GM12878 (cell line): ENCODE measurements at regions not wholly inside any gene's neighbourhood (a gene's known extent, or its start where the extent isn't known, plus 50 kb on each side); places are given as distances from the start of the nearest gene placed in this dataset.

Experiments
- ATAC-seq: fragments of 200-7000 bp; cut with Tn5 transposase; 3 replicates; pipeline ENCODE4 v1.9.1; 2020; ENCODE audit warnings: mild to moderate bottlenecking, moderate library complexity
- BruUV-seq: library from RNA; stranded (reverse); fragments of 400-500 nt; replicated peaks from 2 replicates; lab custom pipeline; 2021; lab: Mats Ljungman, UMichigan
- CTCF ChIA-PET: fragments of 300-600 bp; sonication (Branson Sonifier 250); formaldehyde crosslinking; extraction: SDS; loops from one replicate; lab custom pipeline; 2021; ENCODE audit warnings: inconsistent platforms; lab: Yijun Ruan, JAX
- POLR2A ChIA-PET: fragments of 350-600 bp; formaldehyde crosslinking; extraction: SDS; loops from one replicate; lab custom pipeline; 2021; ENCODE audit warnings: inconsistent platforms; lab: Charles Lee
- RAD21 ChIA-PET: fragments of 300-600 bp; sonication (Branson Sonifier 250); formaldehyde crosslinking; loops from one replicate; lab custom pipeline; 2023; ENCODE audit warnings: antibody characterized with exemption; ENCODE audit not compliant: unreplicated experiment; lab: Charles Lee
- SMC1A ChIA-PET: fragments of 300-600 bp; sonication (Branson Sonifier 250); formaldehyde crosslinking; loops from one replicate; lab custom pipeline; 2023; ENCODE audit not compliant: unreplicated experiment, uncharacterized antibody; lab: Charles Lee
- DNase-seq: peaks from one replicate; pipeline ENCODE4 v3.0.0-alpha.2; 2011; ENCODE audit warnings: low read depth, low spot score
- FAIRE-seq: peaks from 3 replicates; lab custom pipeline; 2011; peaks lifted over from hg19 to GRCh38; lab: Jason Lieb, UNC
- H2AFZ ChIP-seq: 2 replicates; pipeline ENCODE4 v1.6.0; 2011; ENCODE audit warnings: low read depth, low read length, control low read depth; ENCODE audit not compliant: control insufficient read depth
- H3K27ac ChIP-seq: 2 replicates; pipeline ENCODE4 v1.5.1; 2011; ENCODE audit warnings: control low read depth; ENCODE audit not compliant: control insufficient read depth, insufficient read depth
- H3K27me3 ChIP-seq, 2 experiments: replicated peaks in 1 of 2; 2 replicates each; pipeline versions ENCODE4 v1.6.0 to v1.6.1; 2011; ENCODE audit warnings: low read length in 1 of 2; ENCODE audit not compliant: control insufficient read depth in 2 of 2, insufficient read depth in 2 of 2
- H3K36me3 ChIP-seq, 2 experiments: 2 replicates each; pipeline ENCODE4 v1.5.1; 2011; ENCODE audit warnings: low read length in 1 of 2; ENCODE audit not compliant: control insufficient read depth in 2 of 2, insufficient read depth in 2 of 2
- H3K4me1 ChIP-seq: 2 replicates; pipeline ENCODE4 v1.6.1; 2011; ENCODE audit warnings: mild to moderate bottlenecking, low read length, moderate library complexity, mixed read lengths; ENCODE audit not compliant: control insufficient read depth, insufficient read depth
- H3K4me2 ChIP-seq: 2 replicates; pipeline ENCODE4 v1.6.0; 2011; ENCODE audit warnings: control low read depth; ENCODE audit not compliant: control insufficient read depth, insufficient read depth
- H3K4me3 ChIP-seq: fragments of 200-600 bp; sonication (generic); 2 replicates; pipeline ENCODE4 v1.5.1; 2016
- H3K79me2 ChIP-seq: 2 replicates; pipeline ENCODE4 v1.6.0; 2011; ENCODE audit warnings: low read length; ENCODE audit not compliant: control insufficient read depth, insufficient read depth
- H3K9ac ChIP-seq: 2 replicates; pipeline ENCODE4 v1.8.0; 2011; ENCODE audit warnings: low read length, control low read depth, mixed read lengths; ENCODE audit not compliant: control insufficient read depth, insufficient read depth
- H3K9me3 ChIP-seq: replicated peaks from 3 replicates; pipeline ENCODE4 v1.5.1; 2011; ENCODE audit warnings: mild to moderate bottlenecking, low read length; ENCODE audit not compliant: control insufficient read depth, insufficient read depth
- H4K20me1 ChIP-seq: 2 replicates; pipeline ENCODE4 v1.6.0; 2011; ENCODE audit not compliant: control insufficient read depth, insufficient read depth
- EED ChIP-seq: sonication (generic); IDR thresholded peaks from 2 replicates; pipeline ENCODE4 v1.6.1; 2016; ENCODE audit warnings: antibody characterized with exemption, low read depth
- GATAD2B ChIP-seq: fragments of 450-650 bp; conservative IDR thresholded peaks from 2 replicates; pipeline ENCODE4 v1.6.1; 2017; ENCODE audit warnings: low read depth, mild to moderate bottlenecking, moderate library complexity
- HDAC2 ChIP-seq: fragments of 200-600 bp; sonication (generic); IDR thresholded peaks from 2 replicates; pipeline ENCODE4 v1.6.1; 2017
- NR2C2 ChIP-seq: IDR thresholded peaks from 2 replicates; pipeline ENCODE4 v1.6.1; 2011; ENCODE audit warnings: borderline replicate concordance, low read depth; ENCODE audit not compliant: control insufficient read depth, insufficient read length
- POLR2AphosphoS5 ChIP-seq: IDR thresholded peaks from 2 replicates; pipeline ENCODE4 v1.6.1; 2011; ENCODE audit warnings: mild to moderate bottlenecking, low read length, inconsistent platforms
- RELA ChIP-seq: fragments of 450-650 bp; IDR thresholded peaks from 2 replicates; pipeline ENCODE4 v1.8.0; 2014; ENCODE audit warnings: borderline replicate concordance; ENCODE audit not compliant: partially characterized antibody
- SMAD5 ChIP-seq: IDR thresholded peaks from 2 replicates; pipeline ENCODE4 v1.6.1; 2016; ENCODE audit warnings: antibody characterized with exemption, low read depth
- WGBS: methylation state at CpG from one replicate; pipeline ENCODE4 v1.1.6; 2016; ENCODE audit warnings: low lambda C conversion rate; ENCODE audit not compliant: insufficient replicate concordance, insufficient coverage; ENCODE audit errors: missing lambda C conversion rate; 5-methylcytosine and 5-hydroxymethylcytosine counted together
- in situ Hi-C: fragments of 300-500 bp; cut with MboI; formaldehyde crosslinking; loops from 9 replicates; pipeline ENCODE4 v1.14.3; 2018; ENCODE audit warnings: mixed read lengths
- intact Hi-C: fragments of 100-400 bp; cut with micrococcal nuclease; formaldehyde crosslinking; loops from one replicate; pipeline ENCODE4 v1.14.2; 2022; ENCODE audit not compliant: unreplicated experiment
- TF ChIP-seq, protein P1 (sequence below): fragments of 450-650 bp; IDR thresholded peaks from 2 replicates; pipeline ENCODE4 v1.6.1; 2016; ENCODE audit warnings: mild to moderate bottlenecking, moderate library complexity, borderline replicate concordance

DNA sequence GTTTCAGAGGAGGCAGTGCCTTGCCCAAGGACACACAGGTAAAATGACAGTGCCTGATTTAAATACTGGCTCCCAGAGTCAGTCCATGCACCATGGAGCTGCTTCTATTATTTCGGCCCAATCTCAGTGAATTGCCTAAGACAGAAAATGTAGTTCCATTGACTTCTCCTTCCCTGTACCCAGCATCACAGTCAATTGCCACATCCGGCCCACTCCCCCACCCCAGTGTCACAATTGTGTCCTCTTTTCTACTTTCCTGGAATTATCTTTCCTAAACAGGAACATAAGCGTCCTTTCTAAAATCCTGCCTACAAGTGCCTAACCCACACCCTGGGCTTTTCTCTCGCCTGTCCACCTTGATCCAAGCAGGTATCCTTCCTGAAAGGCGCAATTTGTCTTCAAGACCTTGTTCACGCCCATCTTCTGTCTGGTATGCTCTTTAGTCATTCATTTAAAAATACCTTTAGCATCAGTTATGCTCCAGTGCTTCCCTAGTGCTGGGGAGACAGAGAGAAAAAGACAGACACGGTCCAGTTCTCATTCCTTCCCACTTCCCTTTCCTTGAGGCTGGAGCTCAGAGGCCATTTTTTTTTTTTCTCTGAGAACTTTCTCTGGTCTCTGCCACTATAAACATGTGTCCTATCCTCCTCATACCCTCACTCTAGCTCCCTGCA is 411.4 kb downstream of the LIG4 start (continued):
- TF ChIP-seq, protein P1, sequence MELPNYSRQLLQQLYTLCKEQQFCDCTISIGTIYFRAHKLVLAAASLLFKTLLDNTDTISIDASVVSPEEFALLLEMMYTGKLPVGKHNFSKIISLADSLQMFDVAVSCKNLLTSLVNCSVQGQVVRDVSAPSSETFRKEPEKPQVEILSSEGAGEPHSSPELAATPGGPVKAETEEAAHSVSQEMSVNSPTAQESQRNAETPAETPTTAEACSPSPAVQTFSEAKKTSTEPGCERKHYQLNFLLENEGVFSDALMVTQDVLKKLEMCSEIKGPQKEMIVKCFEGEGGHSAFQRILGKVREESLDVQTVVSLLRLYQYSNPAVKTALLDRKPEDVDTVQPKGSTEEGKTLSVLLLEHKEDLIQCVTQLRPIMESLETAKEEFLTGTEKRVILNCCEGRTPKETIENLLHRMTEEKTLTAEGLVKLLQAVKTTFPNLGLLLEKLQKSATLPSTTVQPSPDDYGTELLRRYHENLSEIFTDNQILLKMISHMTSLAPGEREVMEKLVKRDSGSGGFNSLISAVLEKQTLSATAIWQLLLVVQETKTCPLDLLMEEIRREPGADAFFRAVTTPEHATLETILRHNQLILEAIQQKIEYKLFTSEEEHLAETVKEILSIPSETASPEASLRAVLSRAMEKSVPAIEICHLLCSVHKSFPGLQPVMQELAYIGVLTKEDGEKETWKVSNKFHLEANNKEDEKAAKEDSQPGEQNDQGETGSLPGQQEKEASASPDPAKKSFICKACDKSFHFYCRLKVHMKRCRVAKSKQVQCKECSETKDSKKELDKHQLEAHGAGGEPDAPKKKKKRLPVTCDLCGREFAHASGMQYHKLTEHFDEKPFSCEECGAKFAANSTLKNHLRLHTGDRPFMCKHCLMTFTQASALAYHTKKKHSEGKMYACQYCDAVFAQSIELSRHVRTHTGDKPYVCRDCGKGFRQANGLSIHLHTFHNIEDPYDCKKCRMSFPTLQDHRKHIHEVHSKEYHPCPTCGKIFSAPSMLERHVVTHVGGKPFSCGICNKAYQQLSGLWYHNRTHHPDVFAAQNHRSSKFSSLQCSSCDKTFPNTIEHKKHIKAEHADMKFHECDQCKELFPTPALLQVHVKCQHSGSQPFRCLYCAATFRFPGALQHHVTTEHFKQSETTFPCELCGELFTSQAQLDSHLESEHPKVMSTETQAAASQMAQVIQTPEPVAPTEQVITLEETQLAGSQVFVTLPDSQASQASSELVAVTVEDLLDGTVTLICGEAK: no peak
- TF ChIP-seq SMAD5 (no peak), POLR2AphosphoS5 (no peak)
- TF ChIP-seq, all 136 proteins: peak for 0

DNA sequence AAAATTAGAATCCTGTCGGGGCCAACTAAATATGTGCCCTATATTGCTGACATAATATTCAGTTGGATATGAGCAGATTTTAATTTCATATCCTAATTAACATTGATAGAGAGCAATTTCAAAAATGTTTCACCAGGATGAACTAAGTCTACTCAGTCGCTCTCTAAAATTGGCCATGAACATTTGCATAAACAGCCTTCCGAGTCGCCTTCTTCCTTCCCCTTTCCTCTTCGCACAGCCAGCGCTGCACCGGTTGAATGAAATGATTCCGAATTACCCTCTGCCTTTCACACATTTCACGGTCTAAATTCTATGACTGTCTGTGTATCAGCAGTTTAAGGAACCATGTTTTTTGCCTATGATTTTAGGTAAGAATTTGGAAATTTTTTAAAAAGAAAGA is 413.7 kb downstream of the LIG4 start:
- ATAC-seq (no peak), DNase-seq (no peak), FAIRE-seq (no peak)
- Histone ChIP-seq H3K4me1 (no peaks in the 10 kb centered on the region), H2AFZ (no peak overlapping the region), H3K4me2 (no peak overlapping the region), H3K4me3 (no peak overlapping the region), H3K27ac (no peak overlapping the region), H3K79me2 (no peaks in the 10 kb centered on the region), H3K36me3 (no peaks in the 10 kb centered on the region), H3K27me3 (no peaks in the 10 kb centered on the region), H3K9me3 (no peaks in the 10 kb centered on the region), H4K20me1 (no peaks in the 10 kb centered on the region), H3K9ac (no peak overlapping the region)
- ChIA-PET POLR2A (no interaction called here), RAD21 (no interaction called here), SMC1A (no interaction called here), CTCF (no interaction called here)
- BruUV-seq: no TSS peak
- intact Hi-C loops: no loop called here
- TF ChIP-seq HDAC2: no peak
- TF ChIP-seq GATAD2B: no peak
- no peak for TF ChIP-seq RELA
- no peak for TF ChIP-seq NR2C2
- no peak for TF ChIP-seq EED
- in situ Hi-C loops: no loop called here
- WGBS: 53% methylated on average over 9 of the region's 9 CpGs
